ENCODE measurements at regions not wholly inside any gene's neighbourhood (a gene's known extent, or its start where the extent isn't known, plus 50 kb on each side); places are given as distances from the start of the nearest gene placed in this dataset.

DNA sequence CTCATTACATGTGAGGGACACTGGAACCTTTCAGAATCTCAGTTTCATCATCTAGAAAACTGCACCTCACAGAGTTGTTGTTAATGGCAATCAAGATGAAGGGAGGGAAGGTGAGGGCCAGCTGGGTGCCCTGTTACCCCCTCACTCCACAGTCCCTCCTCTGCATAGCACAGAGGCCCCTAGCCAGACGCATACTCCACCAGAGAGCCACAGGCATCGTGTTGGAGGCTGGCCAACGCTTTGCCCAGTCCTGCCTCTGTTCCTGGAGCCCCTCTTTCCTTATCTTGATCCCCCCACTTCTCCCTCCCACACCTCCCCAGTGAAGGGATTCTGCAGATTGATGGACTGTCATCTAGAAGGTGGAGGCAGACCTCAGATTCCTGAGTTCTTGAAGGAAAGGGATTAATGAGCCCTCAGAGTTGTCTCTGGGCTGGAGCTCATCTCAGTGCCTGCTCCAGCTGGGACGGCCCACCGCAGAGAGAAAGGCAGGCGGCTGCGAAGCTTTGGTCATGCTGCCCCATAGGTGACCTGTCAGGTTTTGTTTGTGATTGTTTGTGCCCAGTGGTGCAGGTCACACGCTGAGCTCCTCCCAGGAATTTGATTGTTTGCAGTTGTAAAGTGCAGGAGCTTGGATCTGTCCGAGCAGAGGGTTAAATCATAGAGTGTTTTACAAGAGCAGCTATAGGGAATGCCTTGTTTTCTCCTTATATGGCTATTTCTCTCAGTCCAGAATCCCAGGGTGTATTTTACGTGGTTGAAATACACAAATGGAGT is 487.3 kb downstream of the CCDC171 start:
- H2AFZ ChIP-seq (ENCODE audit: low read depth), result no peak overlapping the region
- H3K9ac ChIP-seq, result no peak overlapping the region
- no peak overlapping the region for H3K4me3 ChIP-seq (IDR thresholded peaks at IDR 0.05; ENCODE audit: insufficient read depth, low read depth, low read length)
- no peaks in the 10 kb centered on the region for H3K27me3 ChIP-seq (ENCODE audit: insufficient read depth, low read depth)
- TF ChIP-seq, protein P1, sequence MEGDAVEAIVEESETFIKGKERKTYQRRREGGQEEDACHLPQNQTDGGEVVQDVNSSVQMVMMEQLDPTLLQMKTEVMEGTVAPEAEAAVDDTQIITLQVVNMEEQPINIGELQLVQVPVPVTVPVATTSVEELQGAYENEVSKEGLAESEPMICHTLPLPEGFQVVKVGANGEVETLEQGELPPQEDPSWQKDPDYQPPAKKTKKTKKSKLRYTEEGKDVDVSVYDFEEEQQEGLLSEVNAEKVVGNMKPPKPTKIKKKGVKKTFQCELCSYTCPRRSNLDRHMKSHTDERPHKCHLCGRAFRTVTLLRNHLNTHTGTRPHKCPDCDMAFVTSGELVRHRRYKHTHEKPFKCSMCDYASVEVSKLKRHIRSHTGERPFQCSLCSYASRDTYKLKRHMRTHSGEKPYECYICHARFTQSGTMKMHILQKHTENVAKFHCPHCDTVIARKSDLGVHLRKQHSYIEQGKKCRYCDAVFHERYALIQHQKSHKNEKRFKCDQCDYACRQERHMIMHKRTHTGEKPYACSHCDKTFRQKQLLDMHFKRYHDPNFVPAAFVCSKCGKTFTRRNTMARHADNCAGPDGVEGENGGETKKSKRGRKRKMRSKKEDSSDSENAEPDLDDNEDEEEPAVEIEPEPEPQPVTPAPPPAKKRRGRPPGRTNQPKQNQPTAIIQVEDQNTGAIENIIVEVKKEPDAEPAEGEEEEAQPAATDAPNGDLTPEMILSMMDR (conservative IDR thresholded peaks at IDR 0.05; ENCODE audit: low read depth, low read length), result no peak
- no peaks in the 10 kb centered on the region for H4K20me1 ChIP-seq (ENCODE audit: insufficient read depth)
- no peaks in the 10 kb centered on the region for H3K36me3 ChIP-seq (ENCODE audit: insufficient read depth)
- no peak overlapping the region for H3K4me2 ChIP-seq
- H3K79me2 ChIP-seq (ENCODE audit: insufficient read depth, low read depth), result no peaks in the 10 kb centered on the region
- H3K4me1 ChIP-seq (ENCODE audit: low read depth, poor library complexity, severe bottlenecking), result no peaks in the 10 kb centered on the region
- H3K27ac ChIP-seq, result no peak overlapping the region

DNA sequence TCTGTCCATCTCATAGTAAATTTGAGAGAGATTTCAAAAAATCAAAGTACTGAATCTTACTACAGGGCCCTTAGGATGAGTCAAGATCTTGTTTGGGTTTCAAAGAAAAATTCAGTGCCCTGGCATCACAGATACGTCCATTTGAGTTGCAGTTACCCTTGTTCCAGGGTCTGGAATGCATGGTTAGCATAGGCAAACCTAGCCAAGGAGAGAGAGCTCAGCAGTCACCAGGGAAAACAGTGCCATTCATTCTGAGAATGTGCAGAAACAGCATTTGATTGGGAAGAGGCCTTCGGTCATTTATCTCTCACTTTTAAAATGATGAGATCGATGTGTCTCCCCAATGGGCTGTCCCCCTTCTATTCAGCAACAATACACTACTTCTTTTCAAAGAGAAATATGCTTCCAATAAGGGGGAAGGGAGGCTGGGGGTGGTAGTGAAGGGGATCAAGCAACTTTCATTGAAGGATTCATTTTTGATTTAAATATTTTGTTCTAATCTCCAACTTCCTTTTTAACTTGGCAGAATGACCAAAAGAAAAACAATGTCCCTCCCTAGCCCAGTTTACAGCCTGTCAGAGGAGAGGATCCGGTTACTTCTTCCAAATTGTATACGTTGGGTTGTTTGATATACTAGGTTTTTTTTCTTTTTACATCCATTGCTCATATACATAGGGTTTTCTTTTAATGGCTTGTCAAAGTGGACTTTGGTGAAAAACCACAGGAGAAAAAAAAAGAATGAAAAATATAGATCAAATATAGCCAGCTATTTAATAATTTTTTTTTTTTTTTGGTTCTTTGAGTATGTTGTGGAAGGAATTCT is 491.1 kb downstream of the CCDC171 start:
- Histone ChIP-seq H3K36me3 (ENCODE audit: insufficient read depth) (no peaks in the 10 kb centered on the region), H3K79me2 (ENCODE audit: insufficient read depth, low read depth) (no peaks in the 10 kb centered on the region), H2AFZ (ENCODE audit: low read depth) (no peak overlapping the region), H3K4me3 (IDR thresholded peaks at IDR 0.05; ENCODE audit: insufficient read depth, low read depth, low read length) (no peak overlapping the region), H3K9ac (no peak overlapping the region), H4K20me1 (ENCODE audit: insufficient read depth) (no peaks in the 10 kb centered on the region), H3K27ac (no peak overlapping the region), H3K4me2 (no peak overlapping the region), H3K4me1 (ENCODE audit: low read depth, poor library complexity, severe bottlenecking) (no peaks in the 10 kb centered on the region), H3K27me3 (ENCODE audit: insufficient read depth, low read depth) (no peaks in the 10 kb centered on the region)
- TF ChIP-seq, protein P1 (conservative IDR thresholded peaks at IDR 0.05; ENCODE audit: low read depth, low read length), result no peak

DNA sequence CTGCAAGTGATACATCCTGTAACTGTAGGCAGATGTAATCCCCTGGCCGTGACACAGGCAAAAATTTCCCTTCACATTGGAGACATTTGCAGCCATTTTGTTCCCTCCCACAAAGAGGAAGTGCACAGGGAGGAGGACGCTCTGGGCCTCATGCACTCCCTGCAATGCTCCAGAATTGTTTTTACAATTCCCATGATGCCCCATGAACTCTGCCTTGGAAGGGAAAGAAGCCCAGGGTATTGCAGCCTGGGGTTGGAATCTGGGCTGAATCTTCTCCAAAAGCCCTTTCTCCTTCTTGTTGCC is 491.7 kb downstream of the CCDC171 start:
- Histone ChIP-seq H3K79me2 (ENCODE audit: insufficient read depth, low read depth) (no peaks in the 10 kb centered on the region), H3K27ac (no peak overlapping the region), H3K27me3 (ENCODE audit: insufficient read depth, low read depth) (no peaks in the 10 kb centered on the region), H3K36me3 (ENCODE audit: insufficient read depth) (no peaks in the 10 kb centered on the region), H4K20me1 (ENCODE audit: insufficient read depth) (no peaks in the 10 kb centered on the region), H3K4me1 (ENCODE audit: low read depth, poor library complexity, severe bottlenecking) (no peaks in the 10 kb centered on the region), H3K9ac (no peak overlapping the region), H3K4me2 (no peak overlapping the region), H2AFZ (ENCODE audit: low read depth) (no peak overlapping the region), H3K4me3 (IDR thresholded peaks at IDR 0.05; ENCODE audit: insufficient read depth, low read depth, low read length) (no peak overlapping the region)
- TF ChIP-seq, protein P1 (conservative IDR thresholded peaks at IDR 0.05; ENCODE audit: low read depth, low read length), result no peak

DNA sequence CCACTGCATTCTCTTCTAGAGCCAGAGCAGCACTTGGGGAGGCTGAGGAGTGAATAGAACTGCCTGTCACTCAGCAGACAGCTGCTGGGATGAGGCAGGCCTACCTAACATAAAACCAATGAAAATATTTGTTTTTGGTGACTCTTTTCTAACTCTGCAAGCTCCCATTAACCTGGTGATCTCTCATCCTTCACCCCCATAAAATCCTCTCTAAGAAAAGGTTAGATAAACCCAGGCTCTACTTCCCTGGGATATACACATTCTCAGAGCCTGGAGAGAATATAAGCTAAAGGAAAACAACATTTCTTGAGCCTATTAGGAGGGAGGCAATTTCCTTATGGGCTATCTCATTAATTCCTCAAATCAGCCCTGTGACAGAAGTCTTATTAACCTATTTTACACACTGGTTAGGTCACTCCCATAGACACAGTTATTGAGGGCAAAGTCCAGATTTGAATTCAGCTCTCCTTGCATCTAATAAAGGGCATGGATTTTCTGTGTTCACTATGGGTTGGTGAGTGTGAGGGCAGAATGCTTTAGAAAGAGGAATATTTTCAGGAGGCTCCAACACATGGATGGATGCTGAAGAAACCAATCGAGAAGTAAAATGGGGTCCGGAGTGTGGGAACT is 492.9 kb downstream of the CCDC171 start:
- Histone ChIP-seq H3K79me2 (ENCODE audit: insufficient read depth, low read depth) (no peaks in the 10 kb centered on the region), H3K9ac (no peak overlapping the region), H3K4me3 (IDR thresholded peaks at IDR 0.05; ENCODE audit: insufficient read depth, low read depth, low read length) (no peak overlapping the region), H3K36me3 (ENCODE audit: insufficient read depth) (no peaks in the 10 kb centered on the region), H2AFZ (ENCODE audit: low read depth) (no peak overlapping the region), H3K4me1 (ENCODE audit: low read depth, poor library complexity, severe bottlenecking) (no peaks in the 10 kb centered on the region), H3K4me2 (no peak overlapping the region), H4K20me1 (ENCODE audit: insufficient read depth) (no peaks in the 10 kb centered on the region), H3K27ac (no peak overlapping the region), H3K27me3 (ENCODE audit: insufficient read depth, low read depth) (no peaks in the 10 kb centered on the region)
- TF ChIP-seq, protein P1 (conservative IDR thresholded peaks at IDR 0.05; ENCODE audit: low read depth, low read length), result no peak

All from KMS-11 (cell line).